Brain microvascular endothelial cell (primary cell): ENCODE measurements at regions not wholly inside any gene's neighbourhood (a gene's known extent, or its start where the extent isn't known, plus 50 kb on each side); places are given as distances from the start of the nearest gene placed in this dataset.

ENCODE experiments used
- DNase-seq: peaks from one replicate; pipeline ENCODE4 v3.0.0-alpha.2; 2020
- H3K27ac ChIP-seq: fragments of 250-450 bp; sonication (Bioruptor Pico); 2 replicates; pipeline ENCODE4 v1.5.1; 2020; ENCODE audit warnings: mild to moderate bottlenecking, moderate library complexity
- H3K27me3 ChIP-seq: fragments of 250-450 bp; sonication (Bioruptor Pico); replicated peaks from 2 replicates; pipeline ENCODE4 v1.5.1; 2020; ENCODE audit warnings: mild to moderate bottlenecking
- H3K36me3 ChIP-seq: fragments of 250-450 bp; sonication (Bioruptor Pico); replicated peaks from 2 replicates; pipeline ENCODE4 v1.5.1; 2020; ENCODE audit warnings: mild to moderate bottlenecking
- H3K4me3 ChIP-seq: 2 replicates; pipeline ENCODE4 v1.5.1; 2011; ENCODE audit warnings: low read depth, mild to moderate bottlenecking, control low read depth, low read length, moderate library complexity
- CTCF ChIP-seq: IDR thresholded peaks from 2 replicates; pipeline ENCODE4 v1.5.1; 2011; ENCODE audit warnings: low read depth, mild to moderate bottlenecking, moderate library complexity, low read length, control low read depth, inconsistent platforms; ENCODE audit errors: missing control alignments
- in situ Hi-C: cut with HindIII; loops from 2 replicates; pipeline ENCODE4 v1.10.0; 2017; ENCODE audit warnings: low sequenced_read_pairs, low pct_ligation_motif_present

GRCh38 chr2:222807431-222807830 lies 53.4 kb upstream of the ACSL3 start:
- in situ Hi-C loops = no loop called here
- Histone ChIP-seq H3K4me3 (no peak overlapping the region), H3K27me3 (no peaks in the 10 kb centered on the region), H3K36me3 (no peaks in the 10 kb centered on the region), H3K27ac (no peak overlapping the region)
- no peak for TF ChIP-seq CTCF
- DNase-seq = no peak

- TF ChIP-seq CTCF = no peak
- no peak overlapping the region for H3K27ac ChIP-seq
- no peaks in the 10 kb centered on the region for H3K36me3 ChIP-seq
- DNase-seq = no peak
- no peaks in the 10 kb centered on the region for H3K27me3 ChIP-seq
- H3K4me3 ChIP-seq = no peak overlapping the region
- in situ Hi-C loops = no loop called here
Observed at GRCh38 chr2:222809582-222809981, 51.3 kb upstream of the ACSL3 start.

GRCh38 chr2:222810044-222810443 lies 50.8 kb upstream of the ACSL3 start:
- H3K27ac ChIP-seq = no peak overlapping the region
- H3K36me3 ChIP-seq = no peaks in the 10 kb centered on the region
- no peak overlapping the region for H3K4me3 ChIP-seq
- no peak for TF ChIP-seq CTCF
- H3K27me3 ChIP-seq = no peaks in the 10 kb centered on the region
- in situ Hi-C loops = no loop called here
- no peak for DNase-seq
